GM12892 (cell line): ENCODE measurements at regions not wholly inside any gene's neighbourhood (a gene's known extent, or its start where the extent isn't known, plus 50 kb on each side); places are given as distances from the start of the nearest gene placed in this dataset.

Experiments used
- POLR2A ChIP-seq: IDR thresholded peaks from 2 replicates; pipeline ENCODE4 v1.6.1; 2011; ENCODE audit warnings: low read depth, low read length, control low read depth
- POLR2AphosphoS5 ChIP-seq: IDR thresholded peaks from 2 replicates; pipeline ENCODE4 v1.6.1; 2011; ENCODE audit warnings: low read depth, low read length, control low read depth
- TAF1 ChIP-seq: IDR thresholded peaks from 2 replicates; pipeline ENCODE4 v1.6.1; 2011; ENCODE audit warnings: low read depth, mild to moderate bottlenecking, control low read depth, low read length, borderline replicate concordance

- TF ChIP-seq POLR2AphosphoS5 (no peak), TAF1 (no peak), POLR2A (no peak)
Observed at GRCh38 chr4:111506706-111507105, 638.5 kb upstream of the FAM241A start.
